HCT116 (cell line): ENCODE measurements at regions not wholly inside any gene's neighbourhood (a gene's known extent, or its start where the extent isn't known, plus 50 kb on each side); places are given as distances from the start of the nearest gene placed in this dataset.

Experiments used
- ATAC-seq: fragments of 200-7000 bp; cut with Tn5 transposase; 2 replicates; pipeline ENCODE4 v1.9.1; 2020; ENCODE audit warnings: mild to moderate bottlenecking, moderate library complexity
- BruUV-seq: library from RNA; stranded (reverse); fragments of 400-500 nt; replicated peaks from 2 replicates; lab custom pipeline; 2021; lab: Mats Ljungman, UMichigan
- CTCF ChIA-PET: fragments of 300-600 bp; sonication (Branson Sonifier 250); formaldehyde crosslinking; loops from one replicate; lab custom pipeline; 2021; ENCODE audit warnings: antibody characterized with exemption; lab: Charles Lee
- POLR2A ChIA-PET: fragments of 300-600, 350-600 bp; sonication (Branson Sonifier 250); formaldehyde crosslinking; loops from one replicate; lab custom pipeline; 2021; ENCODE audit warnings: antibody characterized with exemption; lab: Charles Lee
- RAD21 ChIA-PET, 2 experiments: fragments of 300-600 bp; sonication (Branson Sonifier 250); formaldehyde crosslinking; loops; one replicate each; lab custom pipeline; 2023; ENCODE audit warnings: low total read pairs in 2 of 2; ENCODE audit not compliant: uncharacterized antibody in 2 of 2, unreplicated experiment in 2 of 2, low non-redundant PET in 1 of 2; lab: Charles Lee
- DNase-seq: peaks from one replicate; pipeline ENCODE4 v3.0.0-alpha.2; 2010; ENCODE audit warnings: low read depth, low spot score
- H2AFZ ChIP-seq: fragments of 200-600 bp; shearing (Covaris generic), sonication (generic); 2 replicates; pipeline ENCODE4 v1.6.1; 2017; ENCODE audit warnings: low read depth, mixed run types, mixed read lengths, antibody characterized with exemption, low read length; ENCODE audit not compliant: poor library complexity, severe bottlenecking
- H3K27ac ChIP-seq: 2 replicates; pipeline ENCODE4 v1.5.1; 2012; ENCODE audit warnings: low read depth, low read length
- H3K27me3 ChIP-seq: fragments of 200-600 bp; sonication (generic); 2 replicates; pipeline ENCODE4 v1.6.1; 2016; ENCODE audit warnings: mixed run types, low read length, mixed read lengths; ENCODE audit not compliant: insufficient read depth
- H3K36me3 ChIP-seq, 2 experiments: fragments of 200-500 bp in 1 of 2; fragments of 200-600 bp in 1 of 2; sonication (Bioruptor generic) in 1 of 2; sonication (generic) in 1 of 2; 2 replicates each; pipeline versions ENCODE4 v1.5.1 to v1.6.1; 2014 to 2016; ENCODE audit warnings: low read length in 2 of 2, inconsistent platforms in 1 of 2, mixed read lengths in 1 of 2, mixed run types in 1 of 2; ENCODE audit not compliant: insufficient read depth in 2 of 2, control insufficient read depth in 1 of 2
- H3K4me1 ChIP-seq, 2 experiments: fragments of 200-600 bp in 1 of 2; sonication (generic) in 1 of 2; 2 replicates each; pipeline versions ENCODE4 v1.5.1 to v1.6.1; 2012 to 2017; ENCODE audit warnings: low read length in 2 of 2, inconsistent platforms in 1 of 2, mild to moderate bottlenecking in 1 of 2, mixed read lengths in 1 of 2, mixed run types in 1 of 2, moderate library complexity in 1 of 2; ENCODE audit not compliant: insufficient read depth in 2 of 2, control insufficient read depth in 1 of 2
- H3K4me2 ChIP-seq: fragments of 200-600 bp; sonication (generic); 2 replicates; pipeline ENCODE4 v1.6.1; 2017; ENCODE audit warnings: mixed run types, low read length, mixed read lengths
- H3K4me3 ChIP-seq, 2 experiments: fragments of 200-600 bp in 1 of 2; sonication (generic) in 1 of 2; replicated peaks in 1 of 2; 2 replicates each; pipeline ENCODE4 v1.5.1; 2011 to 2016; ENCODE audit warnings: low read length in 2 of 2, control low read depth in 1 of 2, low read depth in 1 of 2, mild to moderate bottlenecking in 1 of 2, mixed read lengths in 1 of 2, mixed run types in 1 of 2
- H3K79me2 ChIP-seq: fragments of 200-600 bp; sonication (generic); 2 replicates; pipeline ENCODE4 v1.6.1; 2017; ENCODE audit warnings: mild to moderate bottlenecking, mixed run types, low read length, moderate library complexity, mixed read lengths; ENCODE audit not compliant: insufficient read depth
- H3K9ac ChIP-seq: fragments of 200-600 bp; sonication (generic); 2 replicates; pipeline ENCODE4 v1.6.1; 2016; ENCODE audit warnings: low read length, mixed read lengths
- H3K9me2 ChIP-seq: fragments of 200-600 bp; sonication (generic), shearing (Covaris generic); 2 replicates; pipeline ENCODE4 v1.6.1; 2017; ENCODE audit warnings: mixed run types, mild to moderate bottlenecking, moderate library complexity; ENCODE audit not compliant: insufficient read depth
- H3K9me3 ChIP-seq, 2 experiments: fragments of 200-500 bp in 1 of 2; fragments of 200-600 bp in 1 of 2; sonication (Bioruptor generic) in 1 of 2; sonication (generic) in 1 of 2; 2 replicates each; pipeline ENCODE4 v1.6.1; 2014 to 2017; ENCODE audit warnings: low read length in 2 of 2, mixed read lengths in 2 of 2, inconsistent platforms in 1 of 2, low read depth in 1 of 2, mild to moderate bottlenecking in 1 of 2, mixed run types in 1 of 2, moderate library complexity in 1 of 2; ENCODE audit not compliant: control insufficient read depth in 1 of 2, insufficient read depth in 1 of 2
- H4K20me1 ChIP-seq: fragments of 200-600 bp; sonication (generic), shearing (Covaris generic); 2 replicates; pipeline ENCODE4 v1.6.1; 2017; ENCODE audit warnings: mixed run types, mild to moderate bottlenecking, moderate library complexity; ENCODE audit not compliant: insufficient read depth
- CBX3 ChIP-seq: IDR thresholded peaks from 2 replicates; pipeline ENCODE4 v1.6.1; 2012; ENCODE audit warnings: low read depth
- CEBPB ChIP-seq: IDR thresholded peaks from 2 replicates; pipeline ENCODE4 v1.6.1; 2012; ENCODE audit warnings: low read depth
- EGR1 ChIP-seq: IDR thresholded peaks from 2 replicates; pipeline ENCODE4 v1.6.1; 2012; ENCODE audit warnings: low read depth
- ELF1 ChIP-seq: IDR thresholded peaks from 2 replicates; pipeline ENCODE4 v1.6.1; 2012; ENCODE audit warnings: low read depth, borderline replicate concordance
- EZH2 ChIP-seq: fragments of 200-600 bp; sonication (generic); IDR thresholded peaks from 2 replicates; pipeline ENCODE4 v1.6.1; 2017; ENCODE audit warnings: antibody characterized with exemption, mixed run types
- EZH2phosphoT487 ChIP-seq: fragments of 200-600 bp; IDR thresholded peaks from 2 replicates; pipeline ENCODE4 v1.6.1; 2018; ENCODE audit warnings: antibody characterized with exemption, borderline replicate concordance
- FOSL1 ChIP-seq: IDR thresholded peaks from 2 replicates; pipeline ENCODE4 v1.6.1; 2012; ENCODE audit warnings: low read depth
- JUND ChIP-seq: IDR thresholded peaks from 2 replicates; pipeline ENCODE4 v1.6.1; 2012
- POLR2A ChIP-seq: IDR thresholded peaks from 2 replicates; pipeline ENCODE4 v1.7.0; 2011; ENCODE audit warnings: borderline replicate concordance; ENCODE audit not compliant: insufficient read depth, insufficient read length; ENCODE audit errors: extremely low read depth
- POLR2AphosphoS5 ChIP-seq: IDR thresholded peaks from 2 replicates; pipeline ENCODE4 v1.6.1; 2011; ENCODE audit warnings: mild to moderate bottlenecking, low read depth, low read length, moderate library complexity
- RAD21 ChIP-seq: IDR thresholded peaks from 2 replicates; pipeline ENCODE4 v1.6.1; 2012; ENCODE audit warnings: low read depth, mild to moderate bottlenecking
- SP1 ChIP-seq: IDR thresholded peaks from 2 replicates; pipeline ENCODE4 v1.6.1; 2012; ENCODE audit warnings: low read depth
- SRF ChIP-seq: IDR thresholded peaks from 2 replicates; pipeline ENCODE4 v1.6.1; 2012; ENCODE audit warnings: low read depth
- TCF7L2 ChIP-seq: IDR thresholded peaks from 2 replicates; pipeline ENCODE4 v1.7.0; 2011; ENCODE audit warnings: borderline replicate concordance, inconsistent platforms; ENCODE audit not compliant: insufficient read depth, insufficient read length; ENCODE audit errors: extremely low read depth
- ZFX ChIP-seq: fragments of 450-650 bp; IDR thresholded peaks from 2 replicates; pipeline ENCODE4 v1.6.1; 2017
- ZNF274 ChIP-seq: fragments of 200-500 bp; sonication (Bioruptor generic); IDR thresholded peaks from 2 replicates; pipeline ENCODE4 v1.6.1; 2014; ENCODE audit warnings: mild to moderate bottlenecking, low read depth, low read length, inconsistent platforms
- intact Hi-C: fragments of 100-400 bp; cut with micrococcal nuclease; formaldehyde crosslinking; loops from 2 replicates; pipeline ENCODE4 v1.10.0; 2022
- TF ChIP-seq, protein P1 (sequence below), 3 experiments: fragments of 200-600 bp in 1 of 3; sonication (generic) in 1 of 3; IDR thresholded peaks in 2 of 3; conservative IDR thresholded peaks in 1 of 3; 2 replicates each; pipeline ENCODE4 v1.5.1; 2012 to 2017; ENCODE audit warnings: low read depth in 2 of 3, low read length in 2 of 3, antibody characterized with exemption in 1 of 3, borderline replicate concordance in 1 of 3, control low read depth in 1 of 3, mild to moderate bottlenecking in 1 of 3, mixed read lengths in 1 of 3, mixed run types in 1 of 3, moderate library complexity in 1 of 3; ENCODE audit not compliant: insufficient read depth in 1 of 3
- TF ChIP-seq, protein P2 (sequence below): IDR thresholded peaks from 2 replicates; pipeline ENCODE4 v1.6.1; 2012
- TF ChIP-seq, protein P3 (sequence below): IDR thresholded peaks from 2 replicates; pipeline ENCODE4 v1.6.1; 2012; ENCODE audit warnings: low read depth
- TF ChIP-seq, protein P4 (sequence below): IDR thresholded peaks from 2 replicates; pipeline ENCODE4 v1.6.1; 2012

DNA sequence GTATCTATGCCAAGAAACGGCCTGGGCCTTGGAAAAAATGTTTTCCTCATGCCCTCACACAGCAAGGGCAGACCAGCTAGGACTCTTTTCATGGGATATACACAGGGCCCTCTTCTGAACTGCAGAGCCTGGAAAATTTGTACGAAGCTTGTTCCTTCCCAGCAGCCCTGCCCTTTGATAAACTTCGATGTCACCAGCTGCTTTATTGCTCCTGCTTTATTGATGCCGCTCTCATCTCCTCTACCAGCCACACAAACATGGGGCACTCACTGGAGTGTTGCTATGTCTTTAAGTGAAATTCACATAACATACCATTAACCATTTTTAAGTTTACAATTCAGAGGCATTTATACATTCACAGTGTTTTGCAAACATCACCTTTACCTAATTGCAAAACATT is 197.9 kb downstream of the KTN1 start:
- no peak for ATAC-seq
- Histone ChIP-seq H3K79me2 (no peaks in the 10 kb centered on the region), H3K27ac (no peak overlapping the region), H2AFZ (no peak overlapping the region), H3K4me1 (peaks cover 12 to 13% of the 10 kb centered on the region in 2 experiments), H4K20me1 (no peaks in the 10 kb centered on the region), H3K9me2 (no peaks in the 10 kb centered on the region)
- intact Hi-C loops, result no loop called here
- RAD21 ChIA-PET, result no interaction called here
- no peak for TF ChIP-seq EGR1
- TF ChIP-seq SRF, result no peak
- no peak for TF ChIP-seq CEBPB
- TF ChIP-seq, protein P1, sequence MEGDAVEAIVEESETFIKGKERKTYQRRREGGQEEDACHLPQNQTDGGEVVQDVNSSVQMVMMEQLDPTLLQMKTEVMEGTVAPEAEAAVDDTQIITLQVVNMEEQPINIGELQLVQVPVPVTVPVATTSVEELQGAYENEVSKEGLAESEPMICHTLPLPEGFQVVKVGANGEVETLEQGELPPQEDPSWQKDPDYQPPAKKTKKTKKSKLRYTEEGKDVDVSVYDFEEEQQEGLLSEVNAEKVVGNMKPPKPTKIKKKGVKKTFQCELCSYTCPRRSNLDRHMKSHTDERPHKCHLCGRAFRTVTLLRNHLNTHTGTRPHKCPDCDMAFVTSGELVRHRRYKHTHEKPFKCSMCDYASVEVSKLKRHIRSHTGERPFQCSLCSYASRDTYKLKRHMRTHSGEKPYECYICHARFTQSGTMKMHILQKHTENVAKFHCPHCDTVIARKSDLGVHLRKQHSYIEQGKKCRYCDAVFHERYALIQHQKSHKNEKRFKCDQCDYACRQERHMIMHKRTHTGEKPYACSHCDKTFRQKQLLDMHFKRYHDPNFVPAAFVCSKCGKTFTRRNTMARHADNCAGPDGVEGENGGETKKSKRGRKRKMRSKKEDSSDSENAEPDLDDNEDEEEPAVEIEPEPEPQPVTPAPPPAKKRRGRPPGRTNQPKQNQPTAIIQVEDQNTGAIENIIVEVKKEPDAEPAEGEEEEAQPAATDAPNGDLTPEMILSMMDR (IDR thresholded peaks at IDR 0.05 in 2 of 3, conservative IDR thresholded peaks at IDR 0.05 in 1 of 3; ENCODE audit: borderline replicate concordance in 1 of 3, insufficient read depth in 1 of 3, low read depth in 2 of 3, low read length in 2 of 3), result no peak
- TF ChIP-seq JUND, result no peak
- TF ChIP-seq, protein P2, sequence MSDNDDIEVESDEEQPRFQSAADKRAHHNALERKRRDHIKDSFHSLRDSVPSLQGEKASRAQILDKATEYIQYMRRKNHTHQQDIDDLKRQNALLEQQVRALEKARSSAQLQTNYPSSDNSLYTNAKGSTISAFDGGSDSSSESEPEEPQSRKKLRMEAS, result no peak
- TF ChIP-seq, protein P3, sequence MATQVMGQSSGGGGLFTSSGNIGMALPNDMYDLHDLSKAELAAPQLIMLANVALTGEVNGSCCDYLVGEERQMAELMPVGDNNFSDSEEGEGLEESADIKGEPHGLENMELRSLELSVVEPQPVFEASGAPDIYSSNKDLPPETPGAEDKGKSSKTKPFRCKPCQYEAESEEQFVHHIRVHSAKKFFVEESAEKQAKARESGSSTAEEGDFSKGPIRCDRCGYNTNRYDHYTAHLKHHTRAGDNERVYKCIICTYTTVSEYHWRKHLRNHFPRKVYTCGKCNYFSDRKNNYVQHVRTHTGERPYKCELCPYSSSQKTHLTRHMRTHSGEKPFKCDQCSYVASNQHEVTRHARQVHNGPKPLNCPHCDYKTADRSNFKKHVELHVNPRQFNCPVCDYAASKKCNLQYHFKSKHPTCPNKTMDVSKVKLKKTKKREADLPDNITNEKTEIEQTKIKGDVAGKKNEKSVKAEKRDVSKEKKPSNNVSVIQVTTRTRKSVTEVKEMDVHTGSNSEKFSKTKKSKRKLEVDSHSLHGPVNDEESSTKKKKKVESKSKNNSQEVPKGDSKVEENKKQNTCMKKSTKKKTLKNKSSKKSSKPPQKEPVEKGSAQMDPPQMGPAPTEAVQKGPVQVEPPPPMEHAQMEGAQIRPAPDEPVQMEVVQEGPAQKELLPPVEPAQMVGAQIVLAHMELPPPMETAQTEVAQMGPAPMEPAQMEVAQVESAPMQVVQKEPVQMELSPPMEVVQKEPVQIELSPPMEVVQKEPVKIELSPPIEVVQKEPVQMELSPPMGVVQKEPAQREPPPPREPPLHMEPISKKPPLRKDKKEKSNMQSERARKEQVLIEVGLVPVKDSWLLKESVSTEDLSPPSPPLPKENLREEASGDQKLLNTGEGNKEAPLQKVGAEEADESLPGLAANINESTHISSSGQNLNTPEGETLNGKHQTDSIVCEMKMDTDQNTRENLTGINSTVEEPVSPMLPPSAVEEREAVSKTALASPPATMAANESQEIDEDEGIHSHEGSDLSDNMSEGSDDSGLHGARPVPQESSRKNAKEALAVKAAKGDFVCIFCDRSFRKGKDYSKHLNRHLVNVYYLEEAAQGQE, result no peak
- TF ChIP-seq ZFX, result no peak
- TF ChIP-seq RAD21, result no peak
- no peak for TF ChIP-seq POLR2A
- no peak for TF ChIP-seq EZH2
- TF ChIP-seq ZNF274, result no peak
- TF ChIP-seq ELF1, result no peak
- TF ChIP-seq, protein P4, sequence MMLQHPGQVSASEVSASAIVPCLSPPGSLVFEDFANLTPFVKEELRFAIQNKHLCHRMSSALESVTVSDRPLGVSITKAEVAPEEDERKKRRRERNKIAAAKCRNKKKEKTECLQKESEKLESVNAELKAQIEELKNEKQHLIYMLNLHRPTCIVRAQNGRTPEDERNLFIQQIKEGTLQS, result no peak
- no peak for TF ChIP-seq CBX3
- no peak for TF ChIP-seq SP1
- no peak for TF ChIP-seq POLR2AphosphoS5
- TF ChIP-seq FOSL1, result no peak
- TF ChIP-seq EZH2phosphoT487, result no peak
- no peak for TF ChIP-seq TCF7L2
- TF ChIP-seq, all 23 proteins: peak for 0
- no peak overlapping the region for H3K4me2 ChIP-seq
- ChIA-PET CTCF (no interaction called here), POLR2A (no interaction called here)
- no peaks in the 10 kb centered on the region for H3K27me3 ChIP-seq
- BruUV-seq, result no TSS peak
- no peak overlapping the region for H3K9ac ChIP-seq
- no peaks in the 10 kb centered on the region for H3K36me3 ChIP-seq
- no peak overlapping the region for H3K4me3 ChIP-seq
- DNase-seq, result no peak
- H3K9me3 ChIP-seq, result no peaks in the 10 kb centered on the region
